ENCODE measurements at regions not wholly inside any gene's neighbourhood (a gene's known extent, or its start where the extent isn't known, plus 50 kb on each side); places are given as distances from the start of the nearest gene placed in this dataset.
A peak's percentile ranks its signal among the peaks of the same experiment; 100 is the strongest.
"Not testable (repeated sequence)": the region's sequence is repeated elsewhere in the genome, so short reads cannot be mapped to it uniquely, and the experiment has no call there.

DNA sequence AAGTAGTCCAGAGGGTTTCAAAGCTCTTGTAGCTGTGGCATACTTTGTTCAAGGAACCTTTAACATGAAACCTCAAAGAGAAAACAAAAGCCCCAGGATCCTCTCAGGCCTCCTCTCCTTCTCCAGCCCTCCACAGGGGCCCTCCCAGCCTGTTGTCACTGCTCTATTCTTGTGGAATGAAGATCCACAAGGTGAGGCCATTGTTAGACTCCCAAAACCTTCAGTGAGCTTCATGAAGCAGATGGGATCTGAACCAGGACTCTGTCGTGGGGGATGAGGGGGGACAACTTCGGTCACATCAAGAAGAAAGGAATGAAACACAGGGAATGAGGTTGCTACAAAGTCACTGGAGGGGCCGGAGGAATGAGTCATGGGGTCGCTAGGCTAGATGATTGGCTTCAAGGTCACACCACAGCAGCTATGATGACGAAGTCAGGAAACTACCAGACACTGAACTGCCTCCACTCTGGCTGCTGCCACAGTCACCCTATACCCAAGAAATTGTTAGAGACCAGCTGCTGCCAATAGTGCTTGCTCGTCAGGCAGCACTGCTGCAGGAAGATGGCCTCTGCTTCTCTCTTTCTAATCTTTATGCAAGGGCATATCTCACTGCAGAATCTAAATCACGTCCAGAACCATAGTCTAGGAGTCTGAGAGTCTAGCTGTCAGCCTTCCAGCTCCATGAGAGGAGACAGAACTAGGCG, 208.8 kb downstream of the HIBADH start:
- DNase-seq (ENCODE audit: low read depth): peak; percentile 31
- H3K4me3 ChIP-seq (ENCODE audit: low read length): no peak overlapping the region
- TF ChIP-seq, protein P1, sequence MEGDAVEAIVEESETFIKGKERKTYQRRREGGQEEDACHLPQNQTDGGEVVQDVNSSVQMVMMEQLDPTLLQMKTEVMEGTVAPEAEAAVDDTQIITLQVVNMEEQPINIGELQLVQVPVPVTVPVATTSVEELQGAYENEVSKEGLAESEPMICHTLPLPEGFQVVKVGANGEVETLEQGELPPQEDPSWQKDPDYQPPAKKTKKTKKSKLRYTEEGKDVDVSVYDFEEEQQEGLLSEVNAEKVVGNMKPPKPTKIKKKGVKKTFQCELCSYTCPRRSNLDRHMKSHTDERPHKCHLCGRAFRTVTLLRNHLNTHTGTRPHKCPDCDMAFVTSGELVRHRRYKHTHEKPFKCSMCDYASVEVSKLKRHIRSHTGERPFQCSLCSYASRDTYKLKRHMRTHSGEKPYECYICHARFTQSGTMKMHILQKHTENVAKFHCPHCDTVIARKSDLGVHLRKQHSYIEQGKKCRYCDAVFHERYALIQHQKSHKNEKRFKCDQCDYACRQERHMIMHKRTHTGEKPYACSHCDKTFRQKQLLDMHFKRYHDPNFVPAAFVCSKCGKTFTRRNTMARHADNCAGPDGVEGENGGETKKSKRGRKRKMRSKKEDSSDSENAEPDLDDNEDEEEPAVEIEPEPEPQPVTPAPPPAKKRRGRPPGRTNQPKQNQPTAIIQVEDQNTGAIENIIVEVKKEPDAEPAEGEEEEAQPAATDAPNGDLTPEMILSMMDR (conservative IDR thresholded peaks at IDR 0.05; ENCODE audit: low read length): no peak

- not testable (repeated sequence) for H3K4me3 ChIP-seq (ENCODE audit: low read length); DNase-seq (ENCODE audit: low read depth)
These were observed 205.6 kb downstream of the HIBADH start for GRCh38 chr7:27457120-27457519.

DNA sequence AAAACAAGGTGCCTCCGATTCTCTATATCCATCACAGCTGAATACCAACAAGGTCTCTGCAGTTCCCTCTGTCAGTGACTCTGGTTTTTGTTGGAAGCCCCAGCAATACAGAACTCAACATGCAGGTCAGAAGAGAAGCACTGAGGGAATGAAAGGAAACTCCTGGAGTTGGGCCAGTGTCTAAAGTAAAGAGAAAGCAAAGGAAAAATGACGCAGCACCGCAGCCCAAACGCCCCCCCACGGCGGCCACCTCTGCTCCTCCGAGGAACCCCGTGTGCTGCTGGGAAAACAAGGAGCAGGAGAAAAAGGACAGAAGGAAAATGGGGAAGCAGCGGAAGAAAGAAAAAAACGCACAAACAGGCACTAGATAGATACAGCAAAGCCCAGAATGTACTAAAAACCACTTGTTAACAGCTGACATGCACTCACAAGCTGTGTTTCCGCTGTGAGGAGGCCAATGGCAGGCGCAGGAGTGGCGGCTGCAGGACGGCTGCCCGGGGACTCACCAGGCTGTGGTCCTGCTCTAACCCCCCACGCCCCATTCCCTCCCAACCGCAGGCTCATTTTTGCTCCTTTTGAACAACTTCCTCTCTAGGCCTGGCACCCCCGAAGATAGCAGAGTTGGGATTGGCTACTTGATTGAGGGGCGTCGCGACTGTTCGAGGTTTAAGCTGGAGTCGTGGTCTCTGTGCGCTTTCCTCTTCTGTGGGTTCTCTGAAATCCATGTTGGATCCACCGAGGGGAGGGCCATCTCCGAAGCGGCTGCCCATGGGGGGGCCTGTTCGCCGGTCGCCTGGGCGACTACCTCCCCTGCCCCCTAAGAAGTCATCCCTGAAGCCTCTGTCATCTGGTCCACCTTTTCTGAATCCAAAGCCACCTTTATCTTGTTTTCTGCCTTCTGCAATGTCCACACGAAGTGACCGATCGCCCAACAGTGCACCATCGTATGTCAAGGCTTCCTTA, 204.8 kb downstream of the HIBADH start:
- DNase-seq (ENCODE audit: low read depth): not testable (repeated sequence)

DNA sequence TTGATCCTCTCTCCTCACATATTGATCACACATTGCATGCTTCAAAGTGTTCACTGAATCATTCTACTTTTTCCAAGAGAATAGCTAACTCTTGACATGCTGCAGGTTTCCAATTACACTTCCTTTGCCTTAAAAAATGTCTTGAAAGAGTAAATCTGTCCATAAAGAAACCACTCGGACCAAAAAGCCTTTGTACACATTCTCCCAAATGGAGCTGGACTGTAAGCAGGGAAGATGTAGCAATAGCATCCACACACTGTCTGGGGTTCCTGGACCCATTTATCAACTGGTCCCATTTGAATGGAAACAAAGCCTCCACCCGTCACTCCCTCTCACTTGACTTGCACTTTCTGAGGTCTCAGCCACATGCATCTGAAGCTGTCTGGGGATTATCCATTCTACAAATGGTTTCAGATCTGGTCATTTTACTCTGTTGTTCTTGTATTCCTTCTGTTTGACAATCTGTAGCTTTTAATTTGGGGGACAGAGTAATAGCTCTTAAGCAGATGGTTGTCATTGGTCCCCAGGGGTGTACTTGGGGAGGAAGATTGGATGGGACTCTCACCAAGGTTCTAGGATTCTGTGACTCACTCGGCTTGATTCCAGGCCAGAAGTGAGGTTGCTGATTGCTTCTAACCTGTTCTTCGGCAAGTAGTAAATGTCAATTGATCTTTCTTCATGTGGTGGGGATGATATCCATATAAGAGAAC, 203.5 kb downstream of the HIBADH start:
- H3K4me3 ChIP-seq (ENCODE audit: low read length): no peak overlapping the region
- TF ChIP-seq, protein P1 (conservative IDR thresholded peaks at IDR 0.05; ENCODE audit: low read length): no peak
- DNase-seq (ENCODE audit: low read depth): peak; percentile 86

More for the DNA sequence above, 204.8 kb downstream of the HIBADH start:
- H3K4me3 ChIP-seq (ENCODE audit: low read length): not testable (repeated sequence)

DNA sequence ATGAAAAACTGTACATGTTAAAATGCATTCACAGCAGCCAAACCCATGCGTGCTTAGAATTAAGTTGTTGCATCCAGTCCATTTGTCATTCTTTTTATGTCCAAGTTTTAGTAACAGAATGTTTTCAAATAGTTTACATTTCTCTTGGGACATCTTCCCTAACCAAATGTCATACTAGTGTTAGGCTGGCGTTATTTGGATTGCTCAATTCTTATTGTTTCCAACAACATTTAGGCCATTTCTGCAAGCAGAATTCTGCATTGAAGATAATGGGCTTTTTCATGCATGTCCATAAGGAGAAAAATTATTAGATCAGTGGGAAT, 203.0 kb downstream of the HIBADH start:
- TF ChIP-seq, protein P1 (conservative IDR thresholded peaks at IDR 0.05; ENCODE audit: low read length): no peak
- no peak overlapping the region for H3K4me3 ChIP-seq (ENCODE audit: low read length)
- DNase-seq (ENCODE audit: low read depth): peak; percentile 90

- TF ChIP-seq, protein P1 (conservative IDR thresholded peaks at IDR 0.05; ENCODE audit: low read length): no peak
- DNase-seq (ENCODE audit: low read depth): no peak
- no peak overlapping the region for H3K4me3 ChIP-seq (ENCODE audit: low read length)
These were observed 200.0 kb downstream of the HIBADH start for GRCh38 chr7:27462575-27463270.

GRCh38 chr7:27464970-27465369, 197.7 kb downstream of the HIBADH start:
- TF ChIP-seq, protein P1 (conservative IDR thresholded peaks at IDR 0.05; ENCODE audit: low read length): no peak
- DNase-seq (ENCODE audit: low read depth): no peak
- no peak overlapping the region for H3K4me3 ChIP-seq (ENCODE audit: low read length)
